Right renal pelvis (tissue), 4 donors: ENCODE measurements at regions not wholly inside any gene's neighbourhood (a gene's known extent, or its start where the extent isn't known, plus 50 kb on each side); places are given as distances from the start of the nearest gene placed in this dataset.
"Not testable (repeated sequence)": the region's sequence is repeated elsewhere in the genome, so short reads cannot be mapped to it uniquely, and the experiment has no call there.

ENCODE experiments used
- DNase-seq, 4 donors: peaks; one replicate each; pipeline ENCODE4 v3.0.0-alpha.2; 2013; ENCODE audit warnings: low read depth in 4 of 4, low spot score in 3 of 4, missing footprints in 1 of 4

GRCh38 chr5:7265776-7266175, 130.2 kb upstream of the ADCY2 start:
- not testable (repeated sequence) for DNase-seq

- DNase-seq: not testable (repeated sequence)
These were observed 127.2 kb upstream of the ADCY2 start for GRCh38 chr5:7268722-7269121.

- no peak for DNase-seq
These were observed 126.2 kb upstream of the ADCY2 start for GRCh38 chr5:7269591-7270274.

GRCh38 chr5:7271435-7272084, 124.4 kb upstream of the ADCY2 start:
- no peak for DNase-seq

GRCh38 chr5:7272408-7272965, 123.5 kb upstream of the ADCY2 start:
- DNase-seq: no peak

- DNase-seq: no peak
These were observed 121.7 kb upstream of the ADCY2 start for GRCh38 chr5:7274203-7274602.

- DNase-seq: not testable (repeated sequence)
These were observed 106.3 kb upstream of the ADCY2 start for GRCh38 chr5:7289634-7290033.

- not testable (repeated sequence) for DNase-seq
These were observed 98.1 kb upstream of the ADCY2 start for GRCh38 chr5:7297821-7298220.

GRCh38 chr5:7299731-7300130, 96.2 kb upstream of the ADCY2 start:
- not testable (repeated sequence) for DNase-seq

- DNase-seq: not testable (repeated sequence)
These were observed 90.8 kb upstream of the ADCY2 start for GRCh38 chr5:7305000-7305674.

- DNase-seq: not testable (repeated sequence)
These were observed 89.4 kb upstream of the ADCY2 start for GRCh38 chr5:7306556-7306955.

GRCh38 chr5:7307709-7308108, 88.2 kb upstream of the ADCY2 start:
- DNase-seq: not testable (repeated sequence)

GRCh38 chr5:7309715-7310114, 86.2 kb upstream of the ADCY2 start:
- DNase-seq: not testable (repeated sequence)

- not testable (repeated sequence) for DNase-seq
These were observed 85.3 kb upstream of the ADCY2 start for GRCh38 chr5:7310656-7311055.

- DNase-seq: no peak
These were observed 80.8 kb upstream of the ADCY2 start for GRCh38 chr5:7315118-7315517.

- DNase-seq: no peak
These were observed 78.2 kb upstream of the ADCY2 start for GRCh38 chr5:7317751-7318150.

- DNase-seq: no peak
These were observed 75.1 kb upstream of the ADCY2 start for GRCh38 chr5:7320701-7321301.

GRCh38 chr5:7321724-7322123, 74.2 kb upstream of the ADCY2 start:
- DNase-seq: no peak

GRCh38 chr5:7324919-7325318, 71.0 kb upstream of the ADCY2 start:
- DNase-seq: no peak

- DNase-seq: no peak
These were observed 69.7 kb upstream of the ADCY2 start for GRCh38 chr5:7325975-7326913.
